Hepatocyte (in vitro differentiated cells): ENCODE measurements at regions not wholly inside any gene's neighbourhood (a gene's known extent, or its start where the extent isn't known, plus 50 kb on each side); places are given as distances from the start of the nearest gene placed in this dataset.

Source experiments
- DNase-seq: peaks from one replicate; pipeline ENCODE4 v3.0.0-alpha.2; 2016; ENCODE audit warnings: low spot score
- H2AFZ ChIP-seq: fragments of 200-600 bp; sonication (generic); 2 replicates; pipeline ENCODE4 v1.6.0; 2016; ENCODE audit warnings: antibody characterized with exemption, mild to moderate bottlenecking
- H3K27ac ChIP-seq: fragments of 200-600 bp; sonication (generic); 2 replicates; pipeline ENCODE4 v1.5.1; 2016; ENCODE audit warnings: mild to moderate bottlenecking
- H3K27me3 ChIP-seq: fragments of 200-600 bp; sonication (generic); 2 replicates; pipeline ENCODE4 v1.6.1; 2016
- H3K36me3 ChIP-seq: fragments of 200-600 bp; sonication (generic); replicated peaks from 2 replicates; pipeline ENCODE4 v1.5.1; 2016; ENCODE audit warnings: low read depth; ENCODE audit not compliant: insufficient read depth
- H3K4me1 ChIP-seq: fragments of 200-600 bp; sonication (generic); 2 replicates; pipeline ENCODE4 v1.5.1; 2016; ENCODE audit warnings: mild to moderate bottlenecking, moderate library complexity; ENCODE audit not compliant: insufficient read depth
- H3K4me2 ChIP-seq: fragments of 200-600 bp; sonication (generic); 2 replicates; pipeline ENCODE4 v1.6.0; 2016
- H3K4me3 ChIP-seq: fragments of 200-600 bp; sonication (generic); 2 replicates; pipeline ENCODE4 v1.5.1; 2016; ENCODE audit warnings: mild to moderate bottlenecking
- H3K79me2 ChIP-seq: fragments of 200-600 bp; sonication (generic); 2 replicates; pipeline ENCODE4 v1.6.0; 2017; ENCODE audit warnings: mild to moderate bottlenecking
- H3K9me2 ChIP-seq: fragments of 200-600 bp; sonication (generic); replicated peaks from 2 replicates; pipeline ENCODE4 v1.6.0; 2017; ENCODE audit warnings: mild to moderate bottlenecking; ENCODE audit not compliant: insufficient read depth
- H3K9me3 ChIP-seq: fragments of 200-600 bp; sonication (generic); 2 replicates; pipeline ENCODE4 v1.5.1; 2016; ENCODE audit warnings: low read depth, mild to moderate bottlenecking
- H4K20me1 ChIP-seq: fragments of 200-600 bp; sonication (generic); 2 replicates; pipeline ENCODE4 v1.6.0; 2016; ENCODE audit warnings: mild to moderate bottlenecking; ENCODE audit not compliant: insufficient read depth, poor library complexity, severe bottlenecking
- EZH2 ChIP-seq: fragments of 200-600 bp; sonication (generic); IDR thresholded peaks from 2 replicates; pipeline ENCODE4 v1.6.1; 2016; ENCODE audit warnings: antibody characterized with exemption, mild to moderate bottlenecking, borderline replicate concordance
- EZH2phosphoT487 ChIP-seq: fragments of 200-600 bp; sonication (generic); IDR thresholded peaks from one replicate; pipeline ENCODE4 v1.6.1; 2018; ENCODE audit warnings: antibody characterized with exemption, mild to moderate bottlenecking, low read depth, moderate library complexity; ENCODE audit not compliant: unreplicated experiment, severe bottlenecking
- WGBS: methylation state at CpG from one replicate; pipeline ENCODE4 v1.1.6; 2016; ENCODE audit warnings: low lambda C conversion rate; ENCODE audit errors: missing lambda C conversion rate; 5-methylcytosine and 5-hydroxymethylcytosine counted together
- TF ChIP-seq, protein P1 (sequence below): fragments of 200-600 bp; sonication (generic); IDR thresholded peaks from 2 replicates; pipeline ENCODE4 v1.5.1; 2016; ENCODE audit warnings: antibody characterized with exemption, mild to moderate bottlenecking; ENCODE audit not compliant: poor library complexity

DNA sequence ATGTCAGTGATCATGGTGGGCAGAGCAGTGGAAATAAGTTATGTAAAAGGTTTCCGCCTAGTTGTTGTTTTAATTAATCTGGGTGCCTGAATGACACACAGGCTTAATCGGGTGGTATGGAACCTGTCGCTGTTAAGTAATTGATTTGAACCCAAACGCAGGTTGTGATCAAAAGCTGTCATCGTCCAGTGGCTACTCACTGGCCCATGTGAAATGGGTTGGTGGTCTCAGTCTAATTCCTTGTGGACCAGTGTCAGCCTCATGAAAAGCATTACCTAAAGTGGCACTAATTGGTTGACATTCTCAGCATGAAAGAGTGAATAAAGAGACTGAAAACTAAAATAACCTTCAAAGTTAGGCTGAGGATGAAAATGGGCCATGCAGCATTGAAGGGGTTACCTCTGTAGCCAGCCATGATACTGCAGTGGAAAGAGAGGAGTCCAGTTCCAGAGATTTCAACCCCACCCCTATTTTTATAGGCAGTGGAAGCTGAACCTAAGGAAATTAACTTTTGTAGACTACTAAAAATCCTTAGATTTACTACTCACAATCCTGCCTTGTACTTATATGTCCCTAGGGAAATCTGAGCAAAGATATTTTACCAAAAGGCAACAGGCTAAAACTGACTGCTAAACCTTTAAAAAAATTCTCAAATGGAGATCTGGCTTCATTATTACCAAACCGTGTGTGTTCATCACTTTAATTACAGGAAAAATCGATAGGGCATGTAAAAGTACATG, 251.7 kb upstream of the TENM3 start:
- Histone ChIP-seq H3K36me3 (no peaks in the 10 kb centered on the region), H2AFZ (no peak overlapping the region), H3K27me3 (peaks cover 6% of the 10 kb centered on the region), H3K4me2 (no peak overlapping the region), H3K27ac (no peak overlapping the region), H3K9me2 (no peaks in the 10 kb centered on the region), H4K20me1 (no peaks in the 10 kb centered on the region), H3K79me2 (no peaks in the 10 kb centered on the region), H3K4me1 (no peaks in the 10 kb centered on the region), H3K4me3 (no peak overlapping the region), H3K9me3 (no peaks in the 10 kb centered on the region)
- no peak for TF ChIP-seq EZH2phosphoT487
- no peak for TF ChIP-seq EZH2
- TF ChIP-seq, protein P1, sequence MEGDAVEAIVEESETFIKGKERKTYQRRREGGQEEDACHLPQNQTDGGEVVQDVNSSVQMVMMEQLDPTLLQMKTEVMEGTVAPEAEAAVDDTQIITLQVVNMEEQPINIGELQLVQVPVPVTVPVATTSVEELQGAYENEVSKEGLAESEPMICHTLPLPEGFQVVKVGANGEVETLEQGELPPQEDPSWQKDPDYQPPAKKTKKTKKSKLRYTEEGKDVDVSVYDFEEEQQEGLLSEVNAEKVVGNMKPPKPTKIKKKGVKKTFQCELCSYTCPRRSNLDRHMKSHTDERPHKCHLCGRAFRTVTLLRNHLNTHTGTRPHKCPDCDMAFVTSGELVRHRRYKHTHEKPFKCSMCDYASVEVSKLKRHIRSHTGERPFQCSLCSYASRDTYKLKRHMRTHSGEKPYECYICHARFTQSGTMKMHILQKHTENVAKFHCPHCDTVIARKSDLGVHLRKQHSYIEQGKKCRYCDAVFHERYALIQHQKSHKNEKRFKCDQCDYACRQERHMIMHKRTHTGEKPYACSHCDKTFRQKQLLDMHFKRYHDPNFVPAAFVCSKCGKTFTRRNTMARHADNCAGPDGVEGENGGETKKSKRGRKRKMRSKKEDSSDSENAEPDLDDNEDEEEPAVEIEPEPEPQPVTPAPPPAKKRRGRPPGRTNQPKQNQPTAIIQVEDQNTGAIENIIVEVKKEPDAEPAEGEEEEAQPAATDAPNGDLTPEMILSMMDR = no peak
- 85% methylated on average over 7 of the region's 7 CpGs for WGBS
- no peak for DNase-seq

DNA sequence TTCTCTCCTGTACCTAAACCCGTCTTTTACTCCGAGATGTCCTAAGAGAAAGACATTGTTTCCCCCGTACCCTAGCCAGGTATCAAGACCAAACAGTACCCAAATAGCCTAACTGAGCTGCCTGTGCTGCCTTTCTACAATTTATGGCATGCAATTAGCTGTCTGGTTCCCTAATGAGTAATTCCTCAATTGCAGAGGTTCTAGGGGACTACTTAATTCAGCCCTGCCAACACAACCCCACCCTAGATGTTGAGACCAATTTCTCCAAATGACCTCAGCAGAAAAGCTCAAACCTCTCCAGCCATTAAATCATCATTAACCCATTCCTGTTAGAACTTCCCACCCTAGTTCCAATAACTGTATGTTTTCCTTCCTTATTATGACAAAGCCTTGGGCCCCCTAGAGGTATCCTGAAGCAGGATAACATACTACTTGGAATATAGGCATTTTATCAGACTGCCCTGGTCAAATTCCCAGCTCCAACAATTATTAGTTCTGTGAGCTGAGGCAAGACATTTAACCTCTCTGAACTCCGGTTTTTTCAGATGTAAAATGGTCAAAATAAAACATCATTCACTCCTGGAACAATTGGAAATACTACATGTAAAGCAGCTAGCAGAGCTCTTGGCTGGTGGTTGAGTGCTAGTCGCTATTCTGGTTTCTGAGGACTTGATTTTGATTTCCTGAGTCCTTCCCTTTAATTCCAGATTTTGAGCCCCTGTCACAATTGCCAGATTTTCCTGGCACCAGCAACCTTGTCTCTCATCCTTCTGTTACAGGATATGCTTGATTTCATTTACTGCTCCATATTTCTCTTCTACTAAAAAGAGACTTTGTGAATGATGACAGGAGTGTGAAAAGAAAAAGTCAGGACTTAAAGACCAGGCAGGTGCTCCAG, 244.6 kb upstream of the TENM3 start:
- H3K27me3 ChIP-seq = no peaks in the 10 kb centered on the region
- no peak overlapping the region for H3K4me2 ChIP-seq
- no peak overlapping the region for H2AFZ ChIP-seq
- no peak overlapping the region for H3K4me3 ChIP-seq
- no peaks in the 10 kb centered on the region for H4K20me1 ChIP-seq
- TF ChIP-seq EZH2phosphoT487 (no peak), EZH2 (no peak)
- TF ChIP-seq, protein P1 = no peak
- WGBS = 95% methylated on average over 5 of the region's 5 CpGs
- no peak overlapping the region for H3K27ac ChIP-seq
- H3K36me3 ChIP-seq = no peaks in the 10 kb centered on the region
- no peaks in the 10 kb centered on the region for H3K9me2 ChIP-seq
- no peaks in the 10 kb centered on the region for H3K79me2 ChIP-seq
- DNase-seq = no peak
- H3K9me3 ChIP-seq = no peaks in the 10 kb centered on the region
- no peaks in the 10 kb centered on the region for H3K4me1 ChIP-seq

DNA sequence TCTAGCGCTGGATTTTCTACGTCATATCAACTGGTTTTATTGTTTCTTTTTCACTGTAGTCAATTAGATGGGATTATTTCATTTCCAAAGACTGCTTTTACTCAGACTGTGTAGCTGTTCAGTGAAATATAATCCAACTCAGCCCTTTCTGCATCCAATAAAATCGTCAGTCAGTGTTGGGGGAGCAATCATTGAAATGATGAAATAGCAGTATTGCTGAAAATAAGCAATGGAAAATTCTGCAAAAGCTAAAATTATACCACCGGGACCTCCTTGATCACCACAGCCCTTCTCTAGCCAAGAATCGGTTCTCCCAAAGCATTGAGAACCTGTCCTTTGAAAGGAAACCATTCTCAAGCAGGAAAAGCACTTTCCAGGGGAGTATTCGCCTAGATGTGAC, 243.1 kb upstream of the TENM3 start:
- no peak overlapping the region for H3K27ac ChIP-seq
- DNase-seq = no peak
- H3K27me3 ChIP-seq = no peaks in the 10 kb centered on the region
- no peak overlapping the region for H3K4me2 ChIP-seq
- TF ChIP-seq, protein P1 = no peak
- TF ChIP-seq EZH2phosphoT487 = no peak
- TF ChIP-seq EZH2 = no peak
- no peaks in the 10 kb centered on the region for H3K36me3 ChIP-seq
- H3K9me2 ChIP-seq = no peaks in the 10 kb centered on the region
- H3K4me1 ChIP-seq = no peaks in the 10 kb centered on the region
- no peak overlapping the region for H3K4me3 ChIP-seq
- no peaks in the 10 kb centered on the region for H3K79me2 ChIP-seq
- WGBS = 86% methylated on average over 6 of the region's 6 CpGs
- no peak overlapping the region for H2AFZ ChIP-seq
- H3K9me3 ChIP-seq = no peaks in the 10 kb centered on the region
- H4K20me1 ChIP-seq = no peaks in the 10 kb centered on the region
